ENCODE measurements at regions not wholly inside any gene's neighbourhood (a gene's known extent, or its start where the extent isn't known, plus 50 kb on each side); places are given as distances from the start of the nearest gene placed in this dataset.
"Not testable (repeated sequence)": the region's sequence is repeated elsewhere in the genome, so short reads cannot be mapped to it uniquely, and the experiment has no call there.

DNA sequence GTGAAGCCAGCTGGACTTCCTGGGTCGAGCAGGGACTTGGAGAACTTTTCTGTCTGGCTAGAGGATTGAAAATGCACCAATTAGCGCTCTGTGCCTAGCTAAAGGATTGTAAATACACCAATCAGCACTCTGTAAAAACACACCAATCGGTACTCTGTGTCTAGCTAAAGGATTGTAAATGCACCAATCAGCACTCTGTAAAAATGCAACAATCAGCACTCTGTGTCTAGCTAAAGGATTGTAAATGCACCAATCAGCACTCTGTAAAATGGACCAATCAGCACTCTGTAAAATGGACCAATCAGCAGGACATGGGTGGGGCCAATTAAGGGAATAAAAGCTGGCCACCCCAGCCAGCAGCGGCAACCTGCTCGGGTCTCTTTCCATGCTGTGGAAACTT is 97.3 kb upstream of the GALNT15 start:
- DNase-seq (ENCODE audit: low read depth): not testable (repeated sequence)

- not testable (repeated sequence) for DNase-seq (ENCODE audit: low read depth)
Observed at GRCh38 chr3:16077681-16078080, 96.8 kb upstream of the GALNT15 start.

DNA sequence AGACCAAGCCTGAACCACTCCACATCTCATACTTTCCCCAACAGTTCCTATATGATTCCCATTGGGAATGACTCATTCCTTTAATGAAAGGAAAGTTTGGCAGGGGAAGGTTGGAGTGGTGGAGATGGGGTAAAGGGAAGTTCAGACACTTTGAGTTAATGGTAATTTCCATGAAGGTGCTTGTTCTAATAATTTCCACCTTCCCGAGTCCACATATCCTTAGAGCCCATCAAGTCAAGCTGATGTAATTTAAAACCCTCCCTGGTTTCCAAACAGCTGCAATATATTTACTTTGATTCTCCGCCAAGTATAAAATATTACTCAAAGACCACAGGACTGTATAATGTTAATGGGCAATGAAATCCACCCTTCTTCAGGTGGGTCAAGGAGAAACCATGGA is 95.0 kb upstream of the GALNT15 start:
- DNase-seq (ENCODE audit: low read depth): no peak

DNA sequence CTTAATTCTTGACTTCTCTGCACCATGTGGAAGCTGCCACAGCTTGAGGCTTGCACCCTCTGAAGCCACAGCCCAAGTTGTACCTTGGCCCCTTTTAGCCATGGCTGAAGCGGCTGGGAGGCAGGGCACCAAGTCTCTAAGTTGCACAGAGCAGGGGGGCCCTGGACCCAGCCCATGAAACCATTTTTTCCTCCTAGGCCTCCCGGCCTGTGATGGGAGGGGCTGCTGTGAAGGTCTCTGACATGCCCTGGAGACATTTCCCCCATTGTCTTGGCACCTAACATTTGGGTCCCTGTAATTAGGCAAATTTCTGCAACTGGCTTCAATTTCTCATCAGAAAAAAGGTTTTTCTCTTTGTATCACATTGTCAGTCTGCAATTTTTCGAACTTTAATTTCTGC is 92.8 kb upstream of the GALNT15 start:
- no peak for DNase-seq (ENCODE audit: low read depth)

DNA sequence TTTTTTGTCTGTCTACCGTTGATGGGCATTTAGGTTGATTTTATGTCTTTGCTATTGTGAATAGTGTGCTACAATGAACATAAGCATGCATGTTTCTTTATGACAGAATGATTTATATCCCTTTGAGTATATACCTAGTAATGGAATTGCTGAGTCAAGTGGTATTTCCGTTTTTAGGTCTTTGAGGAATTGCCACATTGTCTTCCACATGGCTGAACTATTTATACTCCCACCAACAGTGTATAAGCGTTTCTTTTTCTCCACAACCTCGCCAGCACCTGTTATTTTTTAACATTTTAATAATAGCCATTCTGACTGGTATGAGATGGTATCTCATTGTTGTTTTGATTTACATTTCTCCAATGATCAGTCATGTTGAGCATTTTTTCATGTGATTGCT is 89.6 kb upstream of the GALNT15 start:
- DNase-seq (ENCODE audit: low read depth): no peak

GRCh38 chr3:16085410-16085809 is 89.1 kb upstream of the GALNT15 start:
- no peak for DNase-seq (ENCODE audit: low read depth)

- DNase-seq (ENCODE audit: low read depth): no peak
Observed at GRCh38 chr3:16085884-16086608, 88.4 kb upstream of the GALNT15 start.

GRCh38 chr3:16086690-16087089 is 87.8 kb upstream of the GALNT15 start:
- no peak for DNase-seq (ENCODE audit: low read depth)

DNA sequence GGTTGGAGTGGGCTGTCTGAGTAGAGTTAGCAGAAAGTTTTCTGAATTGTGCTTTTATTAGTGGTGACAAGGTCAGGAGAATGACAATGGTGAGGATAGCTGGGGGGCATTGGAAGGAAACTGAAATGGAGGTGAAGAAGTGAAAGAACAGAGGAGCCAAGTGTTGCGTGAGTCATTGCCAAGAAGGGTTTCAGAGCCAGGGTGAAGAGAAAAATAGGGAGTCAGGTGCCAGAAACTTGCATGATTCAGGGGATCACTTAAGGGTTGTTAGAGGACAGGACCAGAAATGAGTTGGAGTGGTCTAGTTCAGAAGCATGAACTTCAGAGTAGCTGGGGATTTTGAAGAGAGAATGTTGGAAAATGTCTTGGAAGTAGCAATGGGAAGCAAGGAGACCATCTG is 86.0 kb upstream of the GALNT15 start:
- DNase-seq (ENCODE audit: low read depth): no peak

DNA sequence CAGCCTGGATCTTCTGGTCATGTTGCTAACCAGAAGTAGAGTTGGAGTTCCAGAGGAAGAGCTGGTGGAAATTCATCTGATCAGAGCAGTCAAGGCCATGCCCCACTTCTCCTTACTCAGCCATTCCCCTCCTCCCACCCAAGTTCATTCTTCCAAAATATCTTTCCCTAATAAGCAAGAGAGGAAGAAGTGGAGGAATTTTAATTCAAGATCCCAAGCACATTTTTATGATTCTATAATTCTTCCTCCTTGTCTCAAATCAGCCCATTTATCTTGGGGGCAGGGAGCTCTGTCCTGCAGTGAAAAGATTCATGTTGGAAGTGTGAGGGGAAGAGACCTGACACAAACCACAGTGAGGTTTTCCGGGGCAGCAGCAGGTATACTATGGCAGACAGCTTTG is 85.0 kb upstream of the GALNT15 start:
- DNase-seq (ENCODE audit: low read depth): no peak

GRCh38 chr3:16090024-16090423 is 84.5 kb upstream of the GALNT15 start:
- DNase-seq (ENCODE audit: low read depth): no peak

- no peak for DNase-seq (ENCODE audit: low read depth)
Observed at GRCh38 chr3:16090706-16091105, 83.8 kb upstream of the GALNT15 start.

DNA sequence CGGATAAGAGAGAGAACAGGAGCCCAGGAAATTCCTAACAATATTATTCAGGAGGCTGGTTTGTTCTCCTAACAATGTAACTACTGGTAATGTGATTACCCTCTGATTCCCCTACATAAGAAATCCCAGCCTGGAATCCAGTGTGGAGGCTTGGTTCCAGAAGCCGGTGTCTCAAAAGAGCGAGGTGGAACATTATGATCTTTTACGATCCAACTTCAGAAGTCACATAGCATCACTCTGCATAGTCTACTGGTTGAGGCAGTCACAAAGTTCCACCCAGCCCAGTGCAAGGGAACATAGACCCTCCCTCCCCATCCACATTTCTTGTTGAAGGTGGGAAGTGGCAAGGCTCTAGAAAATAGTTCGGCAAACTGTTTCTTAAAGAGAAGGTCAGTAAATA is 81.6 kb upstream of the GALNT15 start:
- DNase-seq (ENCODE audit: low read depth): no peak

GRCh38 chr3:16101295-16102186 is 72.9 kb upstream of the GALNT15 start:
- no peak for DNase-seq (ENCODE audit: low read depth)

GRCh38 chr3:16102187-16102561 is 72.3 kb upstream of the GALNT15 start:
- DNase-seq (ENCODE audit: low read depth): no peak

GRCh38 chr3:16102905-16103364 is 71.5 kb upstream of the GALNT15 start:
- DNase-seq (ENCODE audit: low read depth): no peak

- DNase-seq (ENCODE audit: low read depth): no peak
Observed at GRCh38 chr3:16103472-16103871, 71.0 kb upstream of the GALNT15 start.

DNA sequence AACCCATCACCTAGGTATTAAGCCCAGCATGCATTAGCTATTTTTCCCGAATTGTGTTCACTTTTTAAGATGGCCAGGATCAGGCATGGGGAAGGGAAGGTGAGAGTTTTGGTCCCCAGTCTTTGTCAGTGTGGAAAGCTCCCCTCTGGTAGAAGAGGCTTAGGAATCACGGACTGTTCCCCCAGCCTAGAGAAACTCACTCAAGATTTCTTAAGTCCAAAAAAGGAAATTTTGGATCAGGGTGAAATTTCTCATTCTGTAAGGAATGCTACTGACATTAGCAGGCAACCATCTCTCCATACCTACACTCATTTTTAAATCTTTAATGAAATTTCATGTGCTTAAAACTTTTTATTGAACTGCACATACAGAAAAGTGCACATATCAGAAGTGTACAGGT is 70.3 kb upstream of the GALNT15 start:
- DNase-seq (ENCODE audit: low read depth): no peak

GRCh38 chr3:16106050-16106449 is 68.4 kb upstream of the GALNT15 start:
- DNase-seq (ENCODE audit: low read depth): no peak

DNA sequence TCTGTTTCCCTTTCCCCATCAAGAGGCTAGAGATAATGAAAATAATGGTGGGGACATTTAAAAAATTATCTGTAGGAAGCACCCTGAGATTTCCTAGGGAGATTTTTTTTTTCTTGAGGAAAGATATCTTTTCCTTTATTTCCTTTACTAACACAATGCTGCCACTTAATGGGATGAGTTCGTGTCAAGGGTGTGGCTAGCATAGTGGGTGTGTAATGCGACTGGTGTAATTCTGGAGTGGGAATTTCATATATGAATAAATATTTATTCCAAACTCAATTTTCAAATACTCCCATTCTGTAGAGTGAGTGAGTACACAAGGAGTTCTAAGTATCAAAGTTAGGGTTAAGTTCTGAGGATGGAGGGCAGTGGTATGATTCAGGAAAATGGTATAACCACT is 66.1 kb upstream of the GALNT15 start:
- no peak for DNase-seq (ENCODE audit: low read depth)

DNA sequence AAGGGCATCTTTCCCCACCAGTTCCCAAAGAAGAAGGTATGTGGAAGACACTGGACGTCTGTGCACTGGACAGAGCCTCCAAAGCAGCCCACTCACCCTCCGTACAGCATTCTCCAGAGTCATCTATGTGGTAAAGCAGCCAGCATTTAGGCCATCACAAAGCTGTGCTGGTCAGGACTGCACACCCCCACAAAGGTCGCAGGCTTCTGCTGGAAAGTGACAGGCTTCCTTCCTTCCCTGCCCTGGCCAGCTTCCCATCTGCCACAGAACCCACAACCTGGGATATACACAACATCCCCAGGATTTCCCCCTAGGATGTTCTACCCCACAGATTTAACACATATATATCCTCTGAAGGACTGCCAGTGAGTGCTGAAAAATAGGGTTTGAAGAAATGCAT is 64.6 kb upstream of the GALNT15 start:
- DNase-seq (ENCODE audit: low read depth): no peak

GRCh38 chr3:16112910-16113504 is 61.5 kb upstream of the GALNT15 start:
- DNase-seq (ENCODE audit: low read depth): no peak

- DNase-seq (ENCODE audit: low read depth): no peak
Observed at GRCh38 chr3:16113704-16114103, 60.8 kb upstream of the GALNT15 start.
